ENCODE measurements at regions not wholly inside any gene's neighbourhood (a gene's known extent, or its start where the extent isn't known, plus 50 kb on each side); places are given as distances from the start of the nearest gene placed in this dataset.
A peak's percentile ranks its signal among the peaks of the same experiment; 100 is the strongest.
"Not testable (repeated sequence)": the region's sequence is repeated elsewhere in the genome, so short reads cannot be mapped to it uniquely, and the experiment has no call there.

- not testable (repeated sequence) for DNase-seq (ENCODE audit: low read depth)
These were observed 102.3 kb downstream of the ZNF267 start for GRCh38 chr16:31975826-31976419.

GRCh38 chr16:31978463-31978862 lies 104.9 kb downstream of the ZNF267 start:
- not testable (repeated sequence) for DNase-seq (ENCODE audit: low read depth)

GRCh38 chr16:31981739-31982138 lies 108.1 kb downstream of the ZNF267 start:
- DNase-seq (ENCODE audit: low read depth), result not testable (repeated sequence)

DNA sequence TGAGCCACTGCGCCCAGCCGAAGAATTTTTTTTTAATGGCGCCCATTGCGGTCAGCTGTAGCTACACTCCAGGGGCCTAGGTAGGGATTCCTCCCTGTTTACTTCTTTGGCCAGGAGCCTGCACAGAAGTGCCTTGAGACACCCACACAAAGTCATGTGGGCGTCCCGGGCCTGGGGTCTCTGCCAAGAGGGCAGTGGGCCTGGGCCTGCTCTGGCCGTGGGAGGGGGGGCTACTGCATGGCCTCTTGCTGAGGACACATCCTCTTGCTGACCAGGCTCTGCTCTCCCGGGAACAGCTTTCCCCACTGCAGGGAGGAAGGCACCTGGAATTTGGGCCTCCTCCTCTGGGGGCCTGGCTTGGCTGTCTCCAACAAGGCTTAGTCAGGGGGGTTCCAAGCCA lies 109.4 kb downstream of the ZNF267 start:
- DNase-seq (ENCODE audit: low read depth), result not testable (repeated sequence)

DNA sequence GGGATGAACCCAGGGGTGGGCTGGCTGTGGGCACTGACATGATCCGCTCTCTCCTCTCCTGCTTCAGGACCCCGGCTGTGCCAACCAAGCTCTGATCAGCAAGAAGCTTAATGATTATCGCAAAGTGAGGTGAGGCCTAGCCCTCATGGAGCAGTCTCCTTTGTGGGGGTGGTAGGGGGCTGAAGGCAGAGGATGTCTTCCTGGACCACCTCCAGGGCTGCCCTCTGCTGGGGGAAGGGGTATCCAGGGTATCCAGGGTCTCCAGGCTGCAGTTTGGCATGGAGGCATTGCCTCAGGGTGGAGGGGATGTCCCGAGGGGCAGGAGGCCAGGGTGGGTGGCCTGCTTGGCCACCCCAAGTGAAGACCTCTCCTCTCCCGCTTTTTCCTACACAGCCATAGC lies 110.1 kb downstream of the ZNF267 start:
- DNase-seq (ENCODE audit: low read depth), result not testable (repeated sequence)

- not testable (repeated sequence) for DNase-seq (ENCODE audit: low read depth)
These were observed 113.3 kb downstream of the ZNF267 start for GRCh38 chr16:31986895-31987294.

DNA sequence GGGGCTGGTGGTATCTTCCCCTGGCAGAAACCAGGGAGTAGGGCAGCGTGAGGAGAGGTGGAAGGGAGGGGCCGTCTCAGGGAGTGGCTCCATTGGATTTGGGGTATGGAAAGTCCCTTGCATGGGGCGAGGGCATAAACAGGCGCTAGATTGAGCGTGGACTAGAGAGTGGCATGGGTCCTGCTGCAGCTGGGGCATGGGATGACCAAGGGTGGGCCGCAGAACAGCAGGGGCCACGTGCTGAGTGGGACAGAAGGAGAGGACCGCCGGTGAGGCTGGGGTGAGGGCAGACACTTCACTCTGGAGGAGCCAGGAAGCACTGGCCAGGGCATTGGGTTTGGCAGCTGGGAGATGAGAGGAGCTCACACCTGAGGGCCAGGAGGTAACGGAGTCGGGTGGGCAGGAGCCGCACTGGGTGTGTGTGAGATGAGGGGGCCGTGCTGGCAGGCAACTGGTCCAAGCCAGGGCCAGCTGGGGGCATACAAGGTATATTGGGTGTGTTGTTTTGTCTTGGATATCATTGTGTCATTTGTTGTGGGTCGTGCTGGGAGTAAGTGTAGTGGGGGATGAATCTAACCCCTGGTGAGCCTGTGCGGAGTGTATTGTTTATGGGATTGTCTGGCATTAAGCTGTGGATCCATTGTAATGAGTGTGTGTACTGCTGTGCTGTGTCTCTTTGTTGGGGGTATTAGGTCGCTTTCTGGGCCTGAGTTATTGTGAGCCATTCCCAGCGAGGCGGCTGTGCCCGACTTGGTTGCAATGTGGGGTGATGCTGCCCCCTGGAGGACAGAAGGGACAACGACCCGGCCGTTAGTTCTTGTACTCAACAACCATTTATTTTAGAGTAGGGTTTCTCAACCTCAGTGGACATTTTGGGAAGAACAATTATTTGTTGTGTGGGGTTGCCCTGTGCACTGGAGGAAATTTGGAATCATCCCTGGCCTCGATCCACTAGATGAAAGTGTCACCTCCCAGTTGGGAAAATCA lies 115.3 kb downstream of the ZNF267 start:
- peak; percentile 5 for DNase-seq (ENCODE audit: low read depth)

DNA sequence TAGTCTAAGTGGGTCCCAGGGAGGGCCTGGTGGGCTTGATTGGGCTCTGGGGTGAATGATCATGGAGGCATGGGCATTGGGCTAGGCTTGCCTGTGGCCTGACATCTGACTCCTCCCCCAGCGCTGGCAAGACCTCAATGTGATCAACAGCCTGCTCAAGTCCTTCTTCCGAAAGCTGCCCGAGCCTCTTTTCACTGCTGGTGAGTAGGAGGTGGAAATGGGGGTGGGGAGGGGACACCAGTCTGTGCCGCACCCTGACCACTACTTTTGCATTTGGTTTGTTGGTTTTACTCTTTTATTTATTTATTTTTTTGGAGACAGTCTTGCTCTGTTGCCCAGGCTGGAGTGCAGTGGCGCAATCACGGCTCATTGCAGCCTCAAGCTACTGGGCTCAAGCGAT lies 116.7 kb downstream of the ZNF267 start:
- not testable (repeated sequence) for DNase-seq (ENCODE audit: low read depth)

DNA sequence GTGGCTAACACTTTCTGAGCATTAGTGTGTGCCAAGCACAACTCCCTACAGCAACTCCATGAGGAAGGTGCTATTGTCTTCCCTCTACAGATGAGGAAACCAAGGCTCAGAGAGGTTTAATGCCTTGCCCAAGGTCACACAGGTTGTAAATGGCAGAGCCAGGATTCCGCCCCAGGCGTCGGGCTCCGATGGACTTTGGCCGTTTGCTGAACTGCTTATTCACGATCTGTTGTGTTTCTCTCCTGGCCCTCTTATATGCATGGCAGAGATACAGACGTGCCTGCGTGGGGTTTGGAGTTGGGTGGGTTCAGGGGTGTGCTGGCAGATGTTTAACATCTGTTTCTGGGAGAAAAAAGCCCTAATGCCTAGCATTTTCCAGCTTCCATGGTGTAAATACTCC lies 117.4 kb downstream of the ZNF267 start:
- not testable (repeated sequence) for DNase-seq (ENCODE audit: low read depth)

DNA sequence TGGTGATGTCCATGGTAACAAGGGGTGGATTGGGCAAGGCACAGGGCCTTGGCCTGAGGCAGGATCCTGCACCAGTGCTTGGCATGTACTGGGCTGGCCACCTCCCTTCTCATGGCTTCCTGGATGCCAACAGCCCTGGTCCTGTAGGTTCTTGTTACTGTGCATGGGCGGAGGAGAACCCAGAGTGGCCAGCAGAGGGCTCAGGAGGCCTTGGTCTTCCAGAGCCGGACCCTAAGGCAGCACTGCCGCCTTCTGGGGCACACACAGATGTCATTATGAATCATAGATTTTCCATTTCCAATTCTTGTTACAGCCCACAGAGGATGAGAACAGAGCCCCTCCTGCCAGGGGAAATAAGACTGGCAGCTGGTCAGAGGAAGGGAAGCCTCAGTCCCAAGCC lies 122.7 kb downstream of the ZNF267 start:
- not testable (repeated sequence) for DNase-seq (ENCODE audit: low read depth)

- not testable (repeated sequence) for DNase-seq (ENCODE audit: low read depth)
These were observed 128.9 kb downstream of the ZNF267 start for GRCh38 chr16:32002496-32002895.

GRCh38 chr16:32003819-32004218 lies 130.2 kb downstream of the ZNF267 start:
- not testable (repeated sequence) for DNase-seq (ENCODE audit: low read depth)

- not testable (repeated sequence) for DNase-seq (ENCODE audit: low read depth)
These were observed 165.3 kb downstream of the ZNF267 start for GRCh38 chr16:32038783-32039496.

- not testable (repeated sequence) for DNase-seq (ENCODE audit: low read depth)
These were observed 166.3 kb downstream of the ZNF267 start for GRCh38 chr16:32039919-32040318.

DNA sequence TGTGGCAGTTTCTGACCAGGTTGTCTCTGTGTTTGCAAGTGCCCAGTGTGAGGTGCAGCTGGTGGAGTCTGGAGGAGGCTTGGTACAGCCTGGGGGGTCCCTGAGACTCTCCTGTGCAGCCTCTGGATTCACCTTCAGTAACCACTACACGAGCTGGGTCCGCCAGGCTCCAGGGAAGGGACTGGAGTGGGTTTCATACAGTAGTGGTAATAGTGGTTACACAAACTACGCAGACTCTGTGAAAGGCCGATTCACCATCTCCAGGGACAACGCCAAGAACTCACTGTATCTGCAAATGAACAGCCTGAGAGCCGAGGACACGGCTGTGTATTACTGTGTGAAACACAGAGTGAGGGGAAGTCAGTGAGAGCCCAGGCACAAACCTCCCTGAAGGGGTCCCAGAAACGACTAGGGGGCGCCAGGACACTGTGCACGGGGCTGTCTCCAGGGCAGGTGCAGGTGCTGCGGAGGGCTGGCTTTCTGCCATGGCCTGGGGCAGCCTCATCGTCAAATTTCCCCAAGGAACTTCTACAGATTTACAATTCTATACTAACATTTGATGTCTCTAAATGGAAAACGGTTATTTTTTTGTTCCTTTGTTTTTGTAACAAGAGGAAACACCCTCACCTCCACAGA lies 187.0 kb upstream of the TP53TG3D start:
- not testable (repeated sequence) for DNase-seq (ENCODE audit: low read depth)

GRCh38 chr16:32071586-32071985 lies 181.5 kb upstream of the TP53TG3D start:
- not testable (repeated sequence) for DNase-seq (ENCODE audit: low read depth)

DNA sequence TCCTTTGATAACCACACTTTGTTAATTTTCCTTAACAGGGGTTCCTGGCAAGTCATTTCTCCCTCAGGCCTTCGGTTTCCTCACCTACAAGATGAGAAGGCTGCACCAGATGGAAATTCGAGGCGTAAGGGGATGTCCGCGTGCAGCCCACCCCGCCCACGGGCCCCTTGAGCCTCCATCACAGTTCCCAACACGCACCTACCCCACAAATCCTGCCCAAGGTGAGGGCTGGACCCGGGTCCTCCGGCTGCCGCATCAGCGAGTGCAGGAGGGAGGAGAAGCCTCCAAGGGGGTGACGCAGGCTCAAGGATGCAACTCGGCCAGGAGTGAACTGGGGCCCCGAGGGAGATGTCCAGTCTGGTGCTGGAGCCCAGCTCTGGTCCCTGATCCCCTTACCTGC lies 169.2 kb upstream of the TP53TG3D start:
- not testable (repeated sequence) for DNase-seq (ENCODE audit: low read depth)

DNA sequence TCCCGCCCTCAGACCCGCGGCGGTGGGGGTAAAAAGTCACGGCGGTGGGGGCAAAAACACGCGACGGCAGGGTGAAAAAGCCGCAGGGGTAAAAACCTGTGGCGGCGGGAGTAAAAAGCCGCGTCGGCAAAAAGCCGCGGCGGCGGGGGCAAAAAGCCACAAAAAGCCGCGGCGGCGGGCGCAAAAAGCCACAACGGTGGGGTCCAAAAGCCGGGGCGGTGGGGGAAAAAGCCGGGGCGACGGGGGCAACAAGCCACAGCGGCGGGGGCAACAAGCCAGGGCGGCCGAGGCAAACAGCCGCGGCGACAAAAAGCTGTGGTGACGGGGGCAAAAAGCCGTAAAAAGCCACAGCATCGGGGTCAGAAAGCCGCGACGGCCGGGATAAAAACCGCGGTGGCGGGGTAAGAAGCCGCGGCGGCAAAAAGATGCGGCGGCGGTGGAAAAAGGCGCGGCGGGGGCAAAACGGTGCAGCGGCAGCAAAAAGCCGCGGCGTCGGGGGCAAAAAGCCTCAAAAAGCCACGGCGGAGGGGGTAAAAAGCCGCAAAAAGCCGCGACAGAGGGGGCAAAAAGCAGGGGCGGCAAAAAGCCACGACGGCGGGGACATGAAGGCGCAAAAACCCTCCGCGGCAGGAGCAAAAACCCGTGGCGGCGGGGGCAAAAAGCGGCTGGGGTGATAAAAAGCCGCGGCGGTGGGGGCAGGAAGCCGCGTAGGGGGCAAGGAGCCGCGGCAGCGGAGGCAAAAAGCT lies 168.3 kb upstream of the TP53TG3D start:
- DNase-seq (ENCODE audit: low read depth), result not testable (repeated sequence)

- not testable (repeated sequence) for DNase-seq (ENCODE audit: low read depth)
These were observed 167.5 kb upstream of the TP53TG3D start for GRCh38 chr16:32085438-32086141.

DNA sequence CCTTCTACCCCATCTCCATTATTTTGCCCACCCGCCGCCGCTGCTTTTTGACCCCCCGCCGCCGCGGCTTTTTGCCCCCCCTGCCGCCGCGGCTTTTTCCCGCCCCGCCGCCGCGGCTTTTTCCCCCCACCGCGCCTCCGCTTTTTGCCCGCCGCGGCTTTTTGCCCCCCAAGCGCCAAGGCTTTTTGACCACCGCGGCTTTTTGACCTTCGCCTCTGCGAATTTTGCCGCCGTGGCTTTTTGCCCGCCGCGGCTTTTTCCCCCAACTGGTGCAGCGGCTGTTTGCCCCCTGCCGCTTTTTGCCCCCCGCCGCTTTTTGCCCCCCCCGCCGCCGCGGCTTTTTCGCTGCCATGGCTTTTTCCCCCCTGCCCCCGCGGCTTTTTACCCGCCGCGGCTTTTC lies 137.5 kb upstream of the TP53TG3D start:
- not testable (repeated sequence) for DNase-seq (ENCODE audit: low read depth)

Data from T-helper 22 cell (primary cell).